Cardiac septum (tissue), 1 donor: ENCODE measurements at regions not wholly inside any gene's neighbourhood (a gene's known extent, or its start where the extent isn't known, plus 50 kb on each side); places are given as distances from the start of the nearest gene placed in this dataset.

ENCODE experiments used
- DNase-seq: peaks from one replicate; pipeline ENCODE4 v3.0.0-alpha.2; 2020; ENCODE audit warnings: low spot score
- intact Hi-C: fragments of 100-400 bp; cut with DNase I; formaldehyde crosslinking; loops from one replicate; pipeline ENCODE4 v1.14.0; 2022
- donor health status: DM: no; HTN: no; CAD: no.

- intact Hi-C loops, result no loop called here
- DNase-seq, result peak; percentile 59
These were observed 129.4 kb downstream of the OLFM1 start for GRCh38 chr9:135216791-135217441.

DNA sequence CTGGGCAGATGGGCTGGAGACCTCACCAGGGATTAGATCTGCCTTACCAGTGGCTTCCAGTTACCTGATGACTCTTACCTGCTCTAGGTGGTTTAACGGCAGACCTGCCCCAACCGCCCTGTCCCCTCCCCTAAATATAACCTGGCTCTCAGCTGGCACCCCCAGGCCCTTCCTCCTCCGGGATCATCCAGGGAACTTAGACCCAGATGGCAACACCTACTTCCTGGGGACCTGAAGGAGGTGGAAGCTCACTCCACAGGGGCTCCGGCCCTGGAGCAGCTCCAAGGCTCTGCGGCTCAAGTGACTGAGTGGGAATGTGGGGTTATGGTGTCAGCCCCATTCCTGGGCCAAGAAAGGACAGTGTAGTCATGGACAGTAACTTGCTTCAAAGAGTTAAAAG is 130.4 kb downstream of the OLFM1 start:
- DNase-seq, result peak; percentile 56
- intact Hi-C loops, result no loop called here

- peak; percentile 62 for DNase-seq
- intact Hi-C loops, result no loop called here
These were observed 131.1 kb downstream of the OLFM1 start for GRCh38 chr9:135218331-135219225.

- peak; percentile 65 for DNase-seq
- intact Hi-C loops, result no loop called here
These were observed 132.5 kb downstream of the OLFM1 start for GRCh38 chr9:135219676-135220600.

GRCh38 chr9:135220601-135221575 is 133.4 kb downstream of the OLFM1 start:
- DNase-seq, result peak; percentile 67
- intact Hi-C loops, result no loop called here

DNA sequence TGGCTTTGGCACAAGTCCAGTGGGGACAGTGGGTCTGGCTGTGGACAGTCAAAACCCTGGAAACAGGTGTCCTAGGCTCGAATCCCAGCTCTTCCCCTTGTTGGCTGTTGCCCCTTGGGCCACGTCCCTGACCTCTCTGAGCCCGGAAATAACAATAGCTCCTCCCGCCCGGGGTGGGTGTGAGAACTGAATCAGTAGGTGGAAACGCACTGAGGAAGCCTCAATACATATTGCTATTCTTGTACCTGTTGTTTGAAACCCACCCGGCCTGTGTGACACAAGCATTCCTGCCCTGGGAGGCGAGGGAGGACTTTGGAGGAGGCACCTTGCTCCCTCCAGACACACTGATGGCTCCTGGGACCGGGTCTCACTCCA is 134.1 kb downstream of the OLFM1 start:
- no peak for DNase-seq
- intact Hi-C loops, result no loop called here

- intact Hi-C loops, result no loop called here
- peak; percentile 58 for DNase-seq
These were observed 134.6 kb downstream of the OLFM1 start for GRCh38 chr9:135221951-135222631.

- DNase-seq, result peak; percentile 44
- intact Hi-C loops, result no loop called here
These were observed 135.7 kb downstream of the OLFM1 start for GRCh38 chr9:135222881-135223760.

GRCh38 chr9:135223831-135224230 is 136.4 kb downstream of the OLFM1 start:
- peak; percentile 51 for DNase-seq
- intact Hi-C loops, result no loop called here

DNA sequence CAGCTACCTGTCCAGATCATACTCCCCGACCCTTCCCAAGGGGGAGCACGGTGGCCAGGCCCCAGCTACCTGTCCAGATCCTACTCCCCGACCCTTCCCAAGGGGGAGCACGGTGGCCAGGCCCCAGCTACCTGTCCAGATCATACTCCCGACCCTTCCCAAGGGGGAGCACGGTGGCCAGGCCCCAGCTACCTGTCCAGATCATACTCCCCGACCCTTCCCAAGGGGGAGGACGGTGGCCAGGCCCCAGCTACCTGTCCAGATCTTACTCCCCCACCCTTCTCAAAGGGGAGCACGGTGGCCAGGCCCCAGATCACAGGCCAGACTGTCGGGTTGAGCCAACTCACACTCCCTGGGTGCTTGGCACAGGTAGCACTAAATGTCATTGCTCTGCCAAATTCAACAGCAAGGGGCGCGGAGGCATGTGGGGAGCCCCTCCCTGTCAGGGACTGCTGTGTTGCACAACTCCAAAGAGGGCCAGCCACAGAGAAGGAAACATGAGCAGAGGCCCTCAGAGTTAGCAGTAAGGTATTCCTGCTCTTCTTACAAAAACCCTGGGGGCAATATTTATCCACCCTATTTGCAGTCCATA is 136.9 kb downstream of the OLFM1 start:
- DNase-seq, result peak; percentile 53
- intact Hi-C loops, result no loop called here

DNA sequence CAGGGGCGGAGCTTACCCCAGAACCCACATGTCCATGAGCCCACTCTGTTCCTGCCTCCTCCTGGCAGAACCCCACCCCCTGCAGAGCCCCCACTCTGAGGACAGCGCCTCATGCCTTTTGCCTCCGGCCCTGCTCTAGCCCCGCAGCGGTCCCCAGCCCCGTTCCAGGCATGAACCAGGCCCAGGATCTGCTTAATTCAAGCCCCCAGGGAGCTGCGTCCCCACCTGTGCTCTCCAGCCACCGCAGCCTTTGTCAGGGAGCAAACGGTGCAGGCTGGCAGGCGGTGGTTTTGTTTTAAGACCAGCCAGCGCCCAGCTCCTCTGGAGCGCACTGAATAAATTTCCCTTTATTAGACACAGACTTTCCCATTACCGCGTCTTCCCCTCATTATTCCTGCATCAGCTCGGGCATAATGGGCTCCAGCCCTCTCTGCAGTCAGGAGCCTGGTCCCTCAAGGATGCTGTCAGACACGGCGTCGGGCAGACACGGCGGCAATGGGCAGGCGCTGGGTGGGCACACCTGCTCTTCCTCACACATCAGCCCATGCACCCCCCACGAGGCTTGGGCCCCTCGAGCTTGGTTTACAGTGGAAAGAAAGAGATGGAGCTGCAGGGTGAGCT is 137.6 kb downstream of the OLFM1 start:
- intact Hi-C loops, result no loop called here
- peak; percentile 50 for DNase-seq

- DNase-seq, result peak; percentile 15
- intact Hi-C loops, result no loop called here
These were observed 138.3 kb downstream of the OLFM1 start for GRCh38 chr9:135225619-135226228.

GRCh38 chr9:135226369-135227050 is 139.0 kb downstream of the OLFM1 start:
- intact Hi-C loops, result no loop called here
- peak; percentile 39 for DNase-seq

GRCh38 chr9:135227641-135228251 is 140.3 kb downstream of the OLFM1 start:
- peak; percentile 65 for DNase-seq
- intact Hi-C loops, result no loop called here

DNA sequence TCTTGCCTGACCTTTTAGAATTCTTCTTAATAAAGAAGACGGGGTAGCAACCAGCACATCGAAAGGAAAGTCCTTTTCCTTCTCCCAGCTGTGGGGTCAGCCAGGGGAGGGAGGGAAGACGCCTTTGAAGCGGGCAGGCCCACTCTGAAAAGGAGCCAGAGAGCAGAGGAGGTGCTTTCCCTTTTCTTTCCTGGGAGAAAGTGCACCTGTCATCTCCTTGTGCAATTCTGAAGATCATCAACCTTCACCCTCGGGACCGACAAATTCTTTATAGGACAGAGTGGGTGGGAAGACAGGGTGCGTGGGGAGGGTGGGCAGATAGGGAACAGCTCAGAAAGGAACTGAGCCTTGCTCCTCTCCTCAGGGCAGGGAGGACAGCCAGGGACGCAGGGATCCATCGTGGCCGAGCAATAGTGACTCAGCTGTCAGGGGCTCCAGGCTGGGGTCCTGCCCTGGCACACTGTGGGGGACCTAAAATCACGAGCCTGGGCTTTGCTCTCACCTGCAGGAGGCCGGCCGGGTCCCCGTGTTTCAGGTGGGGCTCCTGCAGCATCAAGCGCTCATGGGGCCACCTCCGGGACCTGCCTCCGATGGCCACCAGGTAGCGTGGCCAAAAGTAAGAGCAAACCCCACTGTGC is 141.0 kb downstream of the OLFM1 start:
- intact Hi-C loops, result no loop called here
- DNase-seq, result peak; percentile 10
